22Rv1 (cell line): ENCODE measurements at regions not wholly inside any gene's neighbourhood (a gene's known extent, or its start where the extent isn't known, plus 50 kb on each side); places are given as distances from the start of the nearest gene placed in this dataset.

Experiments
- H3K27ac ChIP-seq: fragments of 450-650 bp; 2 replicates; pipeline ENCODE4 v1.5.1; 2017
- ZFX ChIP-seq: fragments of 450-650 bp; IDR thresholded peaks from 2 replicates; pipeline ENCODE4 v1.6.1; 2017; ENCODE audit warnings: antibody characterized with exemption, borderline replicate concordance
- TF ChIP-seq, protein P1 (sequence below): fragments of 450-650 bp; IDR thresholded peaks from 2 replicates; pipeline ENCODE4 v1.5.1; 2017; ENCODE audit warnings: mild to moderate bottlenecking

DNA sequence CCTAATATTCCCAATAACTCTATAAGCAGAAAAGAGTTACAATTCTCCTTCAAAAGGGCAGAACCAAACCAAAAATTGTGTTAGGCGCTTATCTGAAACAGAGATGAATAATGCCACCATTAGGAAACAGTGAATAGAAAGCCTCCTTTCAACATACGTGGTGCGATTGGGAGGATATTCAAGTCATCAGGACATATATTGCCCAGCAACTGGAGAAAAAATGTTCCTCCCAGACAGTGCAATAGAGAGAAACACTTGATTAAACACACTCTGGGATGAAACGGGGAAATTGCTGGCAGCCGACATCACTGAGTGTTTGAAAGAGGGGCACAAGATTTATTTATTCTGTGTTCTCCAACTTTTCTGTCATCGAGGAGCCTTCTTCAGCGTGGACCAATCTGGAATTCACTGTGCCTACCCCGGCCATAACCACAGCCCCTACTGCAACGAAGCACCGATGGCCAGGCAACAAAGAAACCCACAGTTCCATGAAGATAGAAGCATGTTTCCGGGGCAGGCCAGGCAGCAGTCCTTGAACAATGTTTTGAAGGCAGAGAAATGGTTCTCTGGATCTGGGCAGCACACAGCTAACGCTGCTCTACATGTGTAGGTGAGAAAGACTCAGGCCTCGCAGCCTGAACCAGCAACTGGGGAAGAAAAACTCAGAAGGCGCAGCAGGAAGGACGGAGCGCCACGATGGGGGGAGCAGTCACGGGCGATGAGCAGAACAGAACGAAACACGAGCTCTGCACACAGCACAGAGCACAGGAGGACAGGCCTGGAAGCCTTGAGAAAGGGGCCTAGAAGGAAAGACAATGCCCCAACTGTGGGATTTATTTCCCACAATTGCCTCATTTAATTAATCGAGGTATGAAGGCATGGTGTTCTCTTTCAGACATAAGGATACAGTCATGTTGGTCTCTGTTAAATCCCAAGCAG lies 234.2 kb upstream of the FOXQ1 start:
- no peak overlapping the region for H3K27ac ChIP-seq
- TF ChIP-seq, protein P1, sequence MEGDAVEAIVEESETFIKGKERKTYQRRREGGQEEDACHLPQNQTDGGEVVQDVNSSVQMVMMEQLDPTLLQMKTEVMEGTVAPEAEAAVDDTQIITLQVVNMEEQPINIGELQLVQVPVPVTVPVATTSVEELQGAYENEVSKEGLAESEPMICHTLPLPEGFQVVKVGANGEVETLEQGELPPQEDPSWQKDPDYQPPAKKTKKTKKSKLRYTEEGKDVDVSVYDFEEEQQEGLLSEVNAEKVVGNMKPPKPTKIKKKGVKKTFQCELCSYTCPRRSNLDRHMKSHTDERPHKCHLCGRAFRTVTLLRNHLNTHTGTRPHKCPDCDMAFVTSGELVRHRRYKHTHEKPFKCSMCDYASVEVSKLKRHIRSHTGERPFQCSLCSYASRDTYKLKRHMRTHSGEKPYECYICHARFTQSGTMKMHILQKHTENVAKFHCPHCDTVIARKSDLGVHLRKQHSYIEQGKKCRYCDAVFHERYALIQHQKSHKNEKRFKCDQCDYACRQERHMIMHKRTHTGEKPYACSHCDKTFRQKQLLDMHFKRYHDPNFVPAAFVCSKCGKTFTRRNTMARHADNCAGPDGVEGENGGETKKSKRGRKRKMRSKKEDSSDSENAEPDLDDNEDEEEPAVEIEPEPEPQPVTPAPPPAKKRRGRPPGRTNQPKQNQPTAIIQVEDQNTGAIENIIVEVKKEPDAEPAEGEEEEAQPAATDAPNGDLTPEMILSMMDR, result no peak
- no peak for TF ChIP-seq ZFX

DNA sequence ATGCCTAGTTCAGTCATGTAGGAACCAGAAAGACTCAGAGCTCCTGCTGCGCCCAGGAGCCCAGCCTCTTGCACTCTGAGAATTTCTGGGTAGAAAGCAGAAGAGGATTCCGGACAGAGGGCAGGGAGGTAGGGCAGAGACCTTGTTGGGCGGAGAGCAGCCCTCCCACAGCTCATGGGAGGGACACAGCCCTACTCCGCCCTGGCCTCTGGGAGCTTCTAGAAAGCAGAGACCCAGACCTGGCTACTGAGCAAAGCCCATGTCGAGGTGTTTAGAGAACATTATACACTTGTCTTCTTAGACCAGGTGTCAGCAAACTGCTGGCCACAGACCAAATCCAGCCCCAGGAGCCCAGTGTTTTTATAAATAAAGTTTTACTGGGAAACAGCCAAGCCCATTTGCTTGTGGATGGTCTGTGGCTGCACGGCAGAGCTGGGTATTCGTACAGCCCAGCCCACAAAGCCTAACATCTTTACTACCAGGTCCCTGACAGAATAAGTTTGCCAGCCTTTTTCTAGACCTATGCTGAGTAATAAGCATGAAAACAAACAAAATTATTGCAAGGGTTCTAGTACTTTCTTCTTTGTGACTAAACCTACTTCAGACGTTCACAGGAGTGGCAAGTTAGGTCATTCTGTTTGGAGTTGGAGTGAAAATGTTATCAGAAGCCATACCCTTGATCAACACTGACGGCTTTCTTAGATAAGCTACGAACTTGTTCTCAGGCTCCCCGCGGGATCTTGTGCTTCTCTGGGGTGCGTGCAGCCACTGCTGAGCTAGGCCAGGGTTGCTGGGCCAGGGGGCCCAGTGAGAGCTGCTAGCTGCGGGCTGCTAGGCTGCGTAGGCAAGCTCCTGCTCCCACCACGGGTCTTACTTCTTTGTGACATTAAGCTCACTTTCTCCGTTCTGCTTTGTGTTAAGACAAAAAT lies 235.1 kb upstream of the FOXQ1 start:
- TF ChIP-seq, protein P1, result no peak
- TF ChIP-seq ZFX, result no peak
- no peak overlapping the region for H3K27ac ChIP-seq

DNA sequence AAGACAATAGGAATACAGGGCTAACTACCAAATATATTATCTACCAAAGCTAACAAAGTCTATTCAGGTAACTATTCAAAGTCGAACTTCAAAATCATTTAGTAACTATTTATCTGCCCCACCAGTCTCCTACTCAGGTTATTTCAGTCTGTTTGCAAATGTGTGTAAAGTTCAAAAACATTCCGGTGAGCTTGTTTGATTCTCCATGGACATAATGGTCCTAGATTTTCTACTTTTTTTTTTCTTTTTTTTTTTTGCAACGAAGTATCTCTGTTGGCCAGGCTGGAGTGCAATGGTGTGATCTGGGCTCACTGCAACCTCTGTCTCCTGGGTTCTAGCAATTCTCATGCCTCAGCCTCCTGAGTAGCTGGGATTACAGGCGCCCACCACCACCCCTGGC lies 236.0 kb upstream of the FOXQ1 start:
- TF ChIP-seq ZFX, result no peak
- TF ChIP-seq, protein P1, result no peak

DNA sequence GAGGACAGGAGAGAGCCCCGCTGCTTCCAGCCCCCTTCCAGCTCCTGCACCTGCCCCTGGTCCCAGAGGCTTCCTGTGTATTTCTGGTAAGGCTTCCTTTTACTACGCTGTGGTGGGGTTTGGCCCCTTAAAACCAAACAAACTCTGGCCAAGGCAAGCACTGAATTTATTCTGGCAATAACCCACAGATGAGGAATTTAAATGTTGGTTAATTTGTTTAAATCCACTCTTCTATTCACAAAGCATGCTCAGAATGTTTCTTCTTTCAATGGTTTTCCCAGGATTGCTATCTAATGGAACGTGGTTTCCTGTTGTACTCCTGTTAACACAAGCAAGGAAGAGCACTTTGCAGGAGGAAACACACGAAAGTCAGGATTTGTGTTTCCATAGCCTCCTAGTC lies 236.5 kb upstream of the FOXQ1 start:
- H3K27ac ChIP-seq, result no peak overlapping the region
- no peak for TF ChIP-seq ZFX
- TF ChIP-seq, protein P1, result no peak

More for the DNA sequence above, 236.0 kb upstream of the FOXQ1 start:
- H3K27ac ChIP-seq, result no peak overlapping the region

DNA sequence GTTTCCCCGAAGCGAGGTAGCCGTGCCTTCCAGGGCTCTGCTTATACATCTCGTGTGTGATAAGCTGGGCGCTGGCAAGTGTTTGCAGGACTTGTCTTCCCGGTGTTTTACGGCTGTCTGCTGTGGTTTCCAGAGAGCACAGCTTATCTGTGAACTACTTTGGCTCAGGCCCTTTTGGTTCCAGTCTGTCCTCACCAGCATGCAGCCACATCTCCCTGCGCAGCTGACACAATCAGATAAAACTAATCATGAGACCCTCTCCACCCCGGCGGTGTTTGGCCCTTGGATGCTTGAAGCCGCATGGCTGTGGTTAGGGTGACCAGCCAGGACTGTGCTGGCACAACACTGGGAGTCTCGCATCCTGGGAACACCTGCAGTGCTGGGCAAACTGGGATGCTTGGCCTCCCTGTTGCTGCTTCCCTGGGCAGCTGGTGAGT lies 241.8 kb upstream of the FOXQ1 start:
- H3K27ac ChIP-seq, result no peak overlapping the region
- no peak for TF ChIP-seq ZFX
- TF ChIP-seq, protein P1, result no peak

DNA sequence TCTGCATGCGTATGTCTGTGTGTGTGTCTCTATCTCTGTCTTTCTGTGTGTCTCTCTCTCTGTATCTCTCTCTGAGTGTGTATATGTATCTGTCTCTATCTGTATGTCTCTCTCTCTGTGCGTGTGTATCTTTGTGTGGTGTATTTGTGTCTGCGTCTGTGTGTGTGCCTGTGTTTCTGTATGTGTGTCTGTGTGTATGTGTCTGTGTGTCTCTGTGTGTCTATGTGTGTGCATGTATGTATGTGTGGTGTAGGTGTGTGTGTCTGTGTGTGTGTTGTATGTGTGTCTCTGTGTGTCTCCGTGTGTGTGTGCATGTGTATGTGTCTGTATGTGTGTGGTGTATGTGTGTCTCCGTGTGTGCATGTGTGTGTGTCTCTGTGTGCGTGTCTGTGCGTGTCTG lies 243.0 kb upstream of the FOXQ1 start:
- H3K27ac ChIP-seq, result no peak overlapping the region
- TF ChIP-seq, protein P1, result no peak
- TF ChIP-seq ZFX, result no peak
